H9 (cell line): ENCODE measurements at regions not wholly inside any gene's neighbourhood (a gene's known extent, or its start where the extent isn't known, plus 50 kb on each side); places are given as distances from the start of the nearest gene placed in this dataset.

Experiments
- DNase-seq: peaks from one replicate; pipeline ENCODE4 v3.0.0-alpha.2; 2017
- H2AFZ ChIP-seq: one replicate; pipeline ENCODE4 v1.6.1; 2013; ENCODE audit warnings: mild to moderate bottlenecking, low read length, control low read depth, moderate library complexity
- H2AK5ac ChIP-seq: 2 replicates; pipeline ENCODE4 v1.6.1; 2013; ENCODE audit warnings: low read length, control low read depth, mixed read lengths; ENCODE audit not compliant: insufficient read length
- H2BK120ac ChIP-seq: one replicate; pipeline ENCODE4 v1.6.1; 2013; ENCODE audit warnings: low read depth, mild to moderate bottlenecking, low read length, control low read depth, inconsistent platforms; ENCODE audit not compliant: poor library complexity, severe bottlenecking
- H2BK12ac ChIP-seq: 2 replicates; pipeline ENCODE4 v1.6.1; 2013; ENCODE audit warnings: low read length, control low read depth, mixed read lengths, low read depth; ENCODE audit not compliant: insufficient read length
- H2BK15ac ChIP-seq: 2 replicates; pipeline ENCODE4 v1.6.1; 2013; ENCODE audit warnings: low read depth, low read length, control low read depth
- H2BK20ac ChIP-seq: one replicate; pipeline ENCODE4 v1.6.1; 2013; ENCODE audit warnings: low read depth, mild to moderate bottlenecking, low read length, control low read depth, inconsistent platforms; ENCODE audit not compliant: poor library complexity, severe bottlenecking
- H2BK5ac ChIP-seq: 2 replicates; pipeline ENCODE4 v1.6.1; 2013; ENCODE audit warnings: low read length, control low read depth, mixed read lengths; ENCODE audit not compliant: insufficient read length
- H3K14ac ChIP-seq: 2 replicates; pipeline ENCODE4 v1.6.1; 2013; ENCODE audit warnings: low read length, control low read depth; ENCODE audit not compliant: insufficient read depth
- H3K18ac ChIP-seq: 2 replicates; pipeline ENCODE4 v1.6.1; 2013; ENCODE audit warnings: low read depth, mild to moderate bottlenecking, mixed read lengths, low read length, control low read depth; ENCODE audit not compliant: insufficient read length
- H3K23ac ChIP-seq: 2 replicates; pipeline ENCODE4 v1.6.1; 2013; ENCODE audit warnings: low read length, control low read depth, mixed read lengths, low read depth; ENCODE audit not compliant: insufficient read length
- H3K23me2 ChIP-seq: 2 replicates; pipeline ENCODE4 v1.6.1; 2013; ENCODE audit warnings: low read depth, mild to moderate bottlenecking, mixed read lengths, low read length, control low read depth; ENCODE audit not compliant: insufficient read length, poor library complexity, severe bottlenecking
- H3K27ac ChIP-seq: 2 replicates; pipeline ENCODE4 v1.5.1; 2013; ENCODE audit warnings: low read length, control low read depth, mixed read lengths, low read depth; ENCODE audit not compliant: insufficient read length
- H3K27me3 ChIP-seq: 2 replicates; pipeline ENCODE4 v1.6.1; 2013; ENCODE audit warnings: low read length, control low read depth, inconsistent platforms; ENCODE audit not compliant: insufficient read depth
- H3K4ac ChIP-seq: 2 replicates; pipeline ENCODE4 v1.6.1; 2013; ENCODE audit warnings: low read depth, mild to moderate bottlenecking, control low read depth, inconsistent platforms, low read length, moderate library complexity
- H3K4me1 ChIP-seq: 2 replicates; pipeline ENCODE4 v1.6.1; 2013; ENCODE audit warnings: low read length, control low read depth, inconsistent platforms; ENCODE audit not compliant: insufficient read depth
- H3K4me2 ChIP-seq: 2 replicates; pipeline ENCODE4 v1.6.1; 2013; ENCODE audit warnings: low read length, control low read depth, mixed read lengths; ENCODE audit not compliant: insufficient read length, insufficient read depth
- H3K56ac ChIP-seq: 2 replicates; pipeline ENCODE4 v1.6.1; 2013; ENCODE audit warnings: low read depth, mild to moderate bottlenecking, mixed read lengths, low read length, control low read depth; ENCODE audit not compliant: insufficient read length
- H3K79me1 ChIP-seq: 2 replicates; pipeline ENCODE4 v1.6.1; 2013; ENCODE audit warnings: low read depth, mild to moderate bottlenecking, moderate library complexity, low read length, control low read depth, inconsistent platforms; ENCODE audit not compliant: insufficient read depth, poor library complexity, severe bottlenecking
- H3K79me2 ChIP-seq: 2 replicates; pipeline ENCODE4 v1.6.1; 2013; ENCODE audit warnings: low read length, control low read depth, inconsistent platforms; ENCODE audit not compliant: insufficient read depth
- H3K9ac ChIP-seq: 2 replicates; pipeline ENCODE4 v1.6.1; 2013; ENCODE audit warnings: low read length, control low read depth, mixed read lengths; ENCODE audit not compliant: insufficient read length; ENCODE audit errors: extremely low read depth
- H3K9me3 ChIP-seq: one replicate; pipeline ENCODE4 v1.6.1; 2013; ENCODE audit warnings: low read depth, low read length, inconsistent platforms; ENCODE audit not compliant: control insufficient read depth
- H3T11ph ChIP-seq: one replicate; pipeline ENCODE4 v1.6.1; 2013; ENCODE audit warnings: mild to moderate bottlenecking, low read length, control low read depth, inconsistent platforms
- H4K20me1 ChIP-seq: one replicate; pipeline ENCODE4 v1.6.1; 2013; ENCODE audit not compliant: control insufficient read depth, insufficient read length, insufficient read depth
- H4K5ac ChIP-seq: 2 replicates; pipeline ENCODE4 v1.6.1; 2013; ENCODE audit warnings: low read depth, mild to moderate bottlenecking, mixed read lengths, low read length, control low read depth; ENCODE audit not compliant: insufficient read length
- H4K8ac ChIP-seq: replicated peaks from 2 replicates; pipeline ENCODE4 v1.6.1; 2013; ENCODE audit warnings: low read length, control low read depth, mixed read lengths, low read depth; ENCODE audit not compliant: insufficient read length
- H4K91ac ChIP-seq: 2 replicates; pipeline ENCODE4 v1.6.1; 2013; ENCODE audit warnings: low read depth, mild to moderate bottlenecking, moderate library complexity, mixed read lengths, low read length, control low read depth; ENCODE audit not compliant: insufficient read length
- H3K27ac Mint-ChIP-seq, 3 experiments: 2 replicates in 2 of 3; 3 replicates in 1 of 3; pipeline ENCODE4 v1.8.0; 2020 to 2021; ENCODE audit warnings: mixed read lengths in 3 of 3, mild to moderate bottlenecking in 1 of 3, moderate library complexity in 1 of 3
- H3K27me3 Mint-ChIP-seq: 2 replicates; pipeline ENCODE4 v1.8.0; 2021; ENCODE audit warnings: low read depth, mild to moderate bottlenecking, moderate library complexity, mixed read lengths
- H3K36me3 Mint-ChIP-seq, 3 experiments: 2 replicates in 2 of 3; 3 replicates in 1 of 3; pipeline ENCODE4 v1.8.0; 2020 to 2021; ENCODE audit warnings: low read depth in 3 of 3, mixed read lengths in 3 of 3; ENCODE audit not compliant: insufficient read depth in 1 of 3
- H3K4me1 Mint-ChIP-seq, 2 experiments: 2 replicates each; pipeline ENCODE4 v1.8.0; 2020; ENCODE audit warnings: mixed read lengths in 2 of 2
- H3K4me3 Mint-ChIP-seq, 2 experiments: 2 replicates in 1 of 2; 3 replicates in 1 of 2; pipeline ENCODE4 v1.8.0; 2020 to 2021; ENCODE audit warnings: mild to moderate bottlenecking in 2 of 2, mixed read lengths in 2 of 2, moderate library complexity in 1 of 2
- H3K9me3 Mint-ChIP-seq, 2 experiments: 2 replicates in 1 of 2; 3 replicates in 1 of 2; pipeline ENCODE4 v1.8.0; 2020; ENCODE audit warnings: mild to moderate bottlenecking in 2 of 2, mixed read lengths in 2 of 2, moderate library complexity in 1 of 2
- WGBS: extraction: QIAGEN DNeasy Blood & Tissue Kit; methylation state at CpG from one replicate; pipeline ENCODE4 v1.1.7; 2013; ENCODE audit warnings: missing lambda C conversion rate, low lambda C conversion rate, mixed read lengths; ENCODE audit not compliant: insufficient read length; ENCODE audit errors: extremely low coverage; 5-methylcytosine and 5-hydroxymethylcytosine counted together
- TF ChIP-seq, protein P1 (sequence below): fragments of 200-600 bp; sonication (generic); conservative IDR thresholded peaks from 3 replicates; pipeline ENCODE4 v1.8.0; 2021; ENCODE audit warnings: antibody characterized with exemption, mild to moderate bottlenecking

DNA sequence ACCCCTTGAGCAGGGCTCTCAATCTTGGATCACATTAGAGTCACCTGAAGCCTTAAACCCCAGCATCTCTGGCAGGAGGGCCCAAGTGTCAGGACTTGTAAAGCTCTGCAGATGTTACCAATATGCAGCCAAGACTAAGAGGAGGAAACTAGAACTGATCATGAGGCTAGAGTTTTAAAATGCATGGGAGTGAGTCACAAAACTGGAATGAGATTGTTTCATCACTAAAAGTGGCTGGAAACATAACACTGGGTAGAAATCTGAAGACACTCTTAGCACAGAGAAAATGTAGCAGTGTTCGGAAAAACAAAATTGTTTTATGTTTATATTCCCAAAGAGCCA lies 63.3 kb upstream of the GHITM start:
- Mint-ChIP-seq H3K4me1 (peaks cover 7 to 11% of the 10 kb centered on the region in 2 experiments), H3K9me3 (no peaks in the 10 kb centered on the region; a peak in 1 of 5 replicates), H3K27me3 (no peaks in the 10 kb centered on the region), H3K36me3 (no peaks in the 10 kb centered on the region), H3K4me3 (no peak overlapping the region), H3K27ac (no peak overlapping the region)
- Histone ChIP-seq H4K8ac (no peak overlapping the region), H2BK15ac (no peak overlapping the region), H2BK5ac (no peak overlapping the region), H2BK12ac (no peak overlapping the region), H3K79me1 (no peaks in the 10 kb centered on the region), H2BK20ac (no peak overlapping the region), H3K27ac (no peak overlapping the region), H2AFZ (no peak overlapping the region), H3K4ac (no peak overlapping the region), H3K9ac (no peak overlapping the region), H3K23ac (no peak overlapping the region), H4K91ac (no peak overlapping the region), H3K9me3 (no peaks in the 10 kb centered on the region), H3K79me2 (no peaks in the 10 kb centered on the region), H4K20me1 (no peaks in the 10 kb centered on the region), H3K27me3 (no peaks in the 10 kb centered on the region), H3K18ac (no peak overlapping the region), H2AK5ac (no peak overlapping the region), H3T11ph (no peak overlapping the region), H3K4me2 (no peak overlapping the region), H2BK120ac (no peak overlapping the region), H3K23me2 (no peaks in the 10 kb centered on the region), H3K56ac (no peak overlapping the region), H3K4me1 (no peaks in the 10 kb centered on the region), H4K5ac (no peak overlapping the region), H3K14ac (no peak overlapping the region)
- WGBS = no CpG with 5 or more reads among the region's 1 CpG
- TF ChIP-seq, protein P1, sequence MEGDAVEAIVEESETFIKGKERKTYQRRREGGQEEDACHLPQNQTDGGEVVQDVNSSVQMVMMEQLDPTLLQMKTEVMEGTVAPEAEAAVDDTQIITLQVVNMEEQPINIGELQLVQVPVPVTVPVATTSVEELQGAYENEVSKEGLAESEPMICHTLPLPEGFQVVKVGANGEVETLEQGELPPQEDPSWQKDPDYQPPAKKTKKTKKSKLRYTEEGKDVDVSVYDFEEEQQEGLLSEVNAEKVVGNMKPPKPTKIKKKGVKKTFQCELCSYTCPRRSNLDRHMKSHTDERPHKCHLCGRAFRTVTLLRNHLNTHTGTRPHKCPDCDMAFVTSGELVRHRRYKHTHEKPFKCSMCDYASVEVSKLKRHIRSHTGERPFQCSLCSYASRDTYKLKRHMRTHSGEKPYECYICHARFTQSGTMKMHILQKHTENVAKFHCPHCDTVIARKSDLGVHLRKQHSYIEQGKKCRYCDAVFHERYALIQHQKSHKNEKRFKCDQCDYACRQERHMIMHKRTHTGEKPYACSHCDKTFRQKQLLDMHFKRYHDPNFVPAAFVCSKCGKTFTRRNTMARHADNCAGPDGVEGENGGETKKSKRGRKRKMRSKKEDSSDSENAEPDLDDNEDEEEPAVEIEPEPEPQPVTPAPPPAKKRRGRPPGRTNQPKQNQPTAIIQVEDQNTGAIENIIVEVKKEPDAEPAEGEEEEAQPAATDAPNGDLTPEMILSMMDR = no peak
- DNase-seq = no peak
